ENCODE measurements at regions not wholly inside any gene's neighbourhood (a gene's known extent, or its start where the extent isn't known, plus 50 kb on each side); places are given as distances from the start of the nearest gene placed in this dataset.

DNA sequence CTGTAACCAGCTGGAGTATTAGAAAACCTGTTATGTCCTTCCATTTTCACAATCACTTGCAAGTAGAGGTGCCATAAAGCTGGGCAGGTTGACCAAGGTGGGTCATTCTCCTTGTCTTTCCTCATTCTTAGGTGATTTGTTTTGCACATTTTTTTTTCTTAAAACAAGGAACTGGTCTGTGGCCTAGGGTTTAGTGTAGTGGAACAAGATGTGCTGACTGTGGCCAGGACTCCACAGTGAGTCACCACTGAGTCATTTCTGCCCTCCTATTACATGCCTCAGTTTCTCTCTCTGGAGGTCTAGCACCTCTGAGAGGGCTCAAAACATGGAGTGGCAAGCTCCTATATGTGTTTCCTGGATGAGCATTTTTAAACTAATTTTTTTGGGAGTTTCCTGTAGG is 355.9 kb downstream of the GPM6A start:
- no peaks in the 10 kb centered on the region for H3K27me3 ChIP-seq
- no peak for DNase-seq
- no peak overlapping the region for H3K27ac ChIP-seq
- no peaks in the 10 kb centered on the region for H3K4me1 ChIP-seq
- no peak for TF ChIP-seq POLR2A (IDR thresholded peaks at IDR 0.05)
- TF ChIP-seq, protein P1, sequence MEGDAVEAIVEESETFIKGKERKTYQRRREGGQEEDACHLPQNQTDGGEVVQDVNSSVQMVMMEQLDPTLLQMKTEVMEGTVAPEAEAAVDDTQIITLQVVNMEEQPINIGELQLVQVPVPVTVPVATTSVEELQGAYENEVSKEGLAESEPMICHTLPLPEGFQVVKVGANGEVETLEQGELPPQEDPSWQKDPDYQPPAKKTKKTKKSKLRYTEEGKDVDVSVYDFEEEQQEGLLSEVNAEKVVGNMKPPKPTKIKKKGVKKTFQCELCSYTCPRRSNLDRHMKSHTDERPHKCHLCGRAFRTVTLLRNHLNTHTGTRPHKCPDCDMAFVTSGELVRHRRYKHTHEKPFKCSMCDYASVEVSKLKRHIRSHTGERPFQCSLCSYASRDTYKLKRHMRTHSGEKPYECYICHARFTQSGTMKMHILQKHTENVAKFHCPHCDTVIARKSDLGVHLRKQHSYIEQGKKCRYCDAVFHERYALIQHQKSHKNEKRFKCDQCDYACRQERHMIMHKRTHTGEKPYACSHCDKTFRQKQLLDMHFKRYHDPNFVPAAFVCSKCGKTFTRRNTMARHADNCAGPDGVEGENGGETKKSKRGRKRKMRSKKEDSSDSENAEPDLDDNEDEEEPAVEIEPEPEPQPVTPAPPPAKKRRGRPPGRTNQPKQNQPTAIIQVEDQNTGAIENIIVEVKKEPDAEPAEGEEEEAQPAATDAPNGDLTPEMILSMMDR (IDR thresholded peaks at IDR 0.05), result no peak
- H3K4me3 ChIP-seq (replicated peaks in 1 of 3), result no peak overlapping the region
- no peaks in the 10 kb centered on the region for H3K9me3 ChIP-seq
- intact Hi-C loops (cut with DNase I), result no loop called here
- no peaks in the 10 kb centered on the region for H3K36me3 ChIP-seq

- H3K4me3 ChIP-seq (replicated peaks in 1 of 3), result no peak overlapping the region
- intact Hi-C loops (cut with DNase I), result no loop called here
- H3K36me3 ChIP-seq, result no peaks in the 10 kb centered on the region
- H3K27me3 ChIP-seq, result no peaks in the 10 kb centered on the region
- 33 to 39% methylated on average over 2 of the region's 2 CpGs for WGBS, 2 donors
- DNase-seq, result no peak
- H3K27ac ChIP-seq, result no peak overlapping the region
- no peak for TF ChIP-seq POLR2A (IDR thresholded peaks at IDR 0.05)
- TF ChIP-seq, protein P1 (IDR thresholded peaks at IDR 0.05), result no peak
- no peaks in the 10 kb centered on the region for H3K4me1 ChIP-seq
- H3K9me3 ChIP-seq, result no peaks in the 10 kb centered on the region
Measured at GRCh38 chr4:175457956-175458355, 354.1 kb downstream of the GPM6A start.

GRCh38 chr4:175459571-175459970 is 352.5 kb downstream of the GPM6A start:
- Histone ChIP-seq H3K36me3 (no peaks in the 10 kb centered on the region), H3K4me1 (no peaks in the 10 kb centered on the region), H3K9me3 (no peaks in the 10 kb centered on the region), H3K27me3 (no peaks in the 10 kb centered on the region), H3K4me3 (replicated peaks in 1 of 3) (no peak overlapping the region), H3K27ac (no peak overlapping the region)
- intact Hi-C loops (cut with DNase I), result no loop called here
- no peak for DNase-seq
- no peak for TF ChIP-seq POLR2A (IDR thresholded peaks at IDR 0.05)
- TF ChIP-seq, protein P1 (IDR thresholded peaks at IDR 0.05), result no peak

GRCh38 chr4:175460414-175460813 is 351.6 kb downstream of the GPM6A start:
- TF ChIP-seq, protein P1 (IDR thresholded peaks at IDR 0.05), result no peak
- no peak for TF ChIP-seq POLR2A (IDR thresholded peaks at IDR 0.05)
- Histone ChIP-seq H3K4me1 (no peaks in the 10 kb centered on the region), H3K36me3 (no peaks in the 10 kb centered on the region), H3K27me3 (no peaks in the 10 kb centered on the region), H3K27ac (no peak overlapping the region), H3K4me3 (replicated peaks in 1 of 3) (no peak overlapping the region), H3K9me3 (no peaks in the 10 kb centered on the region)
- no peak for DNase-seq
- intact Hi-C loops (cut with DNase I), result no loop called here
- WGBS, 2 donors, result 65 to 77% methylated on average over 4 of the region's 4 CpGs

DNA sequence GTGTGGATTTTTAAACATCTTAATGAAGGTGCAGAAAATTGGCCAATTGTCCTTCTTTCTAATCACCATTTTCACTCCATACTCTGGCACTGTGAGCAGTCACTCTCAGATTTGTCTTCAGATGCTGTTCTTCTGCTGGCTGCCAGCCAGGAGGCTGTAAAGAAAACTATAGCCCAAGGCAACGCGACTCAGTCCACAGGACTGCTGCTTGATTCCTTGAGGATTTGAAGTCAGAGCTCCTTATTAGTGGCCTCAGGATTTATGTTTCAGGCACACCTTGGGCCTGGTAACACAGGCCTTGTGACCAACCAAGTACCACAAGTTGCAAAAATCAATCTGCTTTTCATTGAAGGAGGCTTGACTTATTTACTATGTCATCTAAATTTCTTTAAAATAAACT is 342.6 kb downstream of the GPM6A start:
- WGBS, 2 donors, result 11 to 18% methylated on average over 2 of the region's 2 CpGs
- Histone ChIP-seq H3K4me3 (replicated peaks in 1 of 3) (no peak overlapping the region), H3K4me1 (no peaks in the 10 kb centered on the region), H3K27ac (no peak overlapping the region), H3K9me3 (no peaks in the 10 kb centered on the region), H3K27me3 (no peaks in the 10 kb centered on the region), H3K36me3 (no peaks in the 10 kb centered on the region)
- intact Hi-C loops (cut with DNase I), result no loop called here
- no peak for DNase-seq
- no peak for TF ChIP-seq POLR2A (IDR thresholded peaks at IDR 0.05)
- TF ChIP-seq, protein P1 (IDR thresholded peaks at IDR 0.05), result no peak

All from thyroid gland (tissue), 4 donors.